ENCODE measurements at regions not wholly inside any gene's neighbourhood (a gene's known extent, or its start where the extent isn't known, plus 50 kb on each side); places are given as distances from the start of the nearest gene placed in this dataset.

DNA sequence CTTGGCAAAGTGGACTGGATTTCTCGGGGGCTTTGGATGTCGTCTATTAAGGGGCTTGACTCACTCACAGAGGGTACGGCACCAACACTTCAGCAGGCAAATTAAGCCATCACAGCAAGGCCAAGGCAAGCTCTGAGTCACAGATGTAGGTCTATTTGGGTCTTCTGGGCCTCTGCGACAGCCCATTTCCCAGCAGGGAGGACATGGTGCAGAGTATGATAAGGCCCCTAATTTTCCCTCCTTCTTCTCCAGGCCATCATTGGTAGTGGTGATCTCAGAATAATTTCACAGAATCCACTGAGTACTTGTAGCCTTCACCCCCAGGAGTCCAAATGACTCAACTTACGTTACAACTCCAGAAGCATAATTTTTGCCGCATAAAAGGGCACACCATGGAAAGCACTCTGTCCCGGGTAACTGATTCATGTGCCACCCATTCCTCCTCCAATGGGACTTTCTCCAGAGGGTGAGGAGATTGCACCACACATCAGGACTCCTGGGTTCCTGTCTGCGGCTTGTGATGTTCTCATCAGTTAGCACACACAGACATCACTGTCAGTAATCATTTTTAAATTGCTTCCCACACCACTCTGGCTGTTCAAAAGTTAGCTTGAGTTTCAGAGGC, 164.9 kb downstream of the TXNL1 start:
- TF ChIP-seq CTCF (IDR thresholded peaks at IDR 0.05) = no peak
- no peak for TF ChIP-seq POLR2A (IDR thresholded peaks at IDR 0.05)
